Cardiac muscle cell (in vitro differentiated cells and primary cell): ENCODE measurements at regions not wholly inside any gene's neighbourhood (a gene's known extent, or its start where the extent isn't known, plus 50 kb on each side); places are given as distances from the start of the nearest gene placed in this dataset.

Experiments
- DNase-seq, 2 donors: peaks; one replicate each; pipeline versions ENCODE4 v3.0.0 to v3.0.0-alpha.2; 2010 to 2017; ENCODE audit warnings: low read depth in 1 of 2, low spot score in 1 of 2
- H3K27ac ChIP-seq: fragments of 200-600 bp; sonication (generic); 2 replicates; pipeline ENCODE4 v1.5.1; 2016
- H3K27me3 ChIP-seq: fragments of 200-600 bp; sonication (generic); 2 replicates; pipeline ENCODE4 v1.6.0; 2016; ENCODE audit warnings: control low read depth
- H3K36me3 ChIP-seq: fragments of 200-600 bp; sonication (generic); 2 replicates; pipeline ENCODE4 v1.5.1; 2016; ENCODE audit warnings: control low read depth
- H3K4me1 ChIP-seq: fragments of 200-600 bp; sonication (generic); 2 replicates; pipeline ENCODE4 v1.8.1; 2017; ENCODE audit warnings: low read depth, mild to moderate bottlenecking, mixed run types
- H3K4me3 ChIP-seq: fragments of 200-600 bp; sonication (generic); 2 replicates; pipeline ENCODE4 v1.5.1; 2016; ENCODE audit warnings: mild to moderate bottlenecking
- H3K9me3 ChIP-seq: fragments of 200-600 bp; sonication (generic); 2 replicates; pipeline ENCODE4 v1.5.1; 2017; ENCODE audit warnings: low read depth, mild to moderate bottlenecking, control low read depth
- CTCF ChIP-seq: IDR thresholded peaks from 2 replicates; pipeline ENCODE4 v1.5.1; 2012; ENCODE audit warnings: low read depth, mild to moderate bottlenecking, low read length

- no peak overlapping the region for H3K27ac ChIP-seq
- H3K36me3 ChIP-seq = no peaks in the 10 kb centered on the region
- no peak overlapping the region for H3K4me3 ChIP-seq
- no peaks in the 10 kb centered on the region for H3K4me1 ChIP-seq
- no peak for DNase-seq
- no peaks in the 10 kb centered on the region for H3K9me3 ChIP-seq
- TF ChIP-seq CTCF = no peak
- no peaks in the 10 kb centered on the region for H3K27me3 ChIP-seq
These were observed 687.4 kb downstream of the EDEM1 start for GRCh38 chr3:5874931-5875341.

- H3K9me3 ChIP-seq = no peaks in the 10 kb centered on the region
- H3K27ac ChIP-seq = no peak overlapping the region
- TF ChIP-seq CTCF = no peak
- H3K4me1 ChIP-seq = no peaks in the 10 kb centered on the region
- no peak for DNase-seq
- H3K4me3 ChIP-seq = no peak overlapping the region
- no peaks in the 10 kb centered on the region for H3K36me3 ChIP-seq
- no peaks in the 10 kb centered on the region for H3K27me3 ChIP-seq
These were observed 701.3 kb downstream of the EDEM1 start for GRCh38 chr3:5888851-5889250.

GRCh38 chr3:5889374-5889773, 701.9 kb downstream of the EDEM1 start:
- H3K4me3 ChIP-seq = no peak overlapping the region
- H3K27ac ChIP-seq = no peak overlapping the region
- no peaks in the 10 kb centered on the region for H3K4me1 ChIP-seq
- no peaks in the 10 kb centered on the region for H3K27me3 ChIP-seq
- DNase-seq = no peak
- H3K36me3 ChIP-seq = no peaks in the 10 kb centered on the region
- no peaks in the 10 kb centered on the region for H3K9me3 ChIP-seq
- no peak for TF ChIP-seq CTCF

- H3K4me3 ChIP-seq = no peak overlapping the region
- no peak for TF ChIP-seq CTCF
- DNase-seq = no peak
- no peaks in the 10 kb centered on the region for H3K4me1 ChIP-seq
- no peaks in the 10 kb centered on the region for H3K36me3 ChIP-seq
- H3K9me3 ChIP-seq = no peaks in the 10 kb centered on the region
- no peak overlapping the region for H3K27ac ChIP-seq
- H3K27me3 ChIP-seq = no peaks in the 10 kb centered on the region
These were observed 704.2 kb downstream of the EDEM1 start for GRCh38 chr3:5891711-5892110.

- H3K36me3 ChIP-seq = no peaks in the 10 kb centered on the region
- no peak for TF ChIP-seq CTCF
- H3K27me3 ChIP-seq = no peaks in the 10 kb centered on the region
- DNase-seq = no peak
- no peak overlapping the region for H3K27ac ChIP-seq
- H3K4me3 ChIP-seq = no peak overlapping the region
- H3K9me3 ChIP-seq = no peaks in the 10 kb centered on the region
- no peaks in the 10 kb centered on the region for H3K4me1 ChIP-seq
These were observed 710.6 kb downstream of the EDEM1 start for GRCh38 chr3:5898106-5898505.
